ENCODE measurements at regions not wholly inside any gene's neighbourhood (a gene's known extent, or its start where the extent isn't known, plus 50 kb on each side); places are given as distances from the start of the nearest gene placed in this dataset.

DNA sequence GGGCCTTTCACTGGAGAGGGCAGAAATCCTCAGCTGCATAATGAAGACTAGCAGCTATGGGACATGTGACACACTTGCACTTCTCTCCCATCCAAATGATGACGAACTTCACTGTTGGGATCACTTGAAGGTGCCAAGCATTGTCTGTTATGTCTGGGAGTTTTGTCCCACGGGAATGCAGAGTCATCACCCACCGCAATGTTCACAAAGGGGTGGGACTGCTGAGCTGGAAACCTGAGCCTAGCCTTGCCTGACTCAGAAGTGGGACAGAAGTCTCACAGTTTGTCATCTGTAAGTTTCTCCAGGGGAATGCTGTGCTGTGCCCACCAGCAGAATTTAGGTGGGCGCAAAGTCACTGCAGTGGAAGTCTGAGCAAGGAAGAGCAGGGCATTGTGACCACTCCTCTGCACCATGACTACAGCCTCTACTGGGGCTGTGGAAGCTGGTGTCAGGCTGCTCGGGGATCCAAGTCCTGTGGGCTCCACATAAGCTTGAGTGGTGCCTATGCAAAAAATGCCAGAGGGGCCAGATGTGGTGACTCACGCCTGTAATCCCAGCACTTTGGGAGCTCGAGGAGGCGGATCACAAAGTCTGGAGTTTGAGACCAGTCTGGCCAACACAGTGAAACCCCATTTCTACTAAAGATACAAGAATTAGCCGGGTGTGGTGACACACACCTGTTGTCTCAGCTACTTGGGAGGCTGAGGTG is 472.0 kb upstream of the CNTNAP2 start:
- Histone ChIP-seq H3K27me3 (no peaks in the 10 kb centered on the region), H3K4me3 (no peak overlapping the region), H3K9me3 (ENCODE audit: low read depth) (no peaks in the 10 kb centered on the region), H3K27ac (no peak overlapping the region), H3K36me3 (no peaks in the 10 kb centered on the region), H3K4me1 (ENCODE audit: low read depth) (no peaks in the 10 kb centered on the region)
- no peak for DNase-seq (ENCODE audit: low read depth in 1 of 2, low spot score in 1 of 2)
- TF ChIP-seq CTCF (IDR thresholded peaks at IDR 0.05; ENCODE audit: low read depth, low read length), result no peak

GRCh38 chr7:145643981-145644380 is 472.6 kb upstream of the CNTNAP2 start:
- H3K27me3 ChIP-seq, result no peaks in the 10 kb centered on the region
- no peak overlapping the region for H3K27ac ChIP-seq
- no peaks in the 10 kb centered on the region for H3K4me1 ChIP-seq (ENCODE audit: low read depth)
- H3K9me3 ChIP-seq (ENCODE audit: low read depth), result no peaks in the 10 kb centered on the region
- no peak for TF ChIP-seq CTCF (IDR thresholded peaks at IDR 0.05; ENCODE audit: low read depth, low read length)
- no peaks in the 10 kb centered on the region for H3K36me3 ChIP-seq
- H3K4me3 ChIP-seq, result no peak overlapping the region
- DNase-seq (ENCODE audit: low read depth in 1 of 2, low spot score in 1 of 2), result no peak

GRCh38 chr7:145633513-145633912 is 483.1 kb upstream of the CNTNAP2 start:
- Histone ChIP-seq H3K4me3 (no peak overlapping the region), H3K36me3 (no peaks in the 10 kb centered on the region), H3K27ac (no peak overlapping the region), H3K4me1 (ENCODE audit: low read depth) (no peaks in the 10 kb centered on the region), H3K27me3 (no peaks in the 10 kb centered on the region), H3K9me3 (ENCODE audit: low read depth) (no peaks in the 10 kb centered on the region)
- TF ChIP-seq CTCF (IDR thresholded peaks at IDR 0.05; ENCODE audit: low read depth, low read length), result no peak
- DNase-seq (ENCODE audit: low read depth in 1 of 2, low spot score in 1 of 2), result peak in 1 of 2 donors; percentile 0

DNA sequence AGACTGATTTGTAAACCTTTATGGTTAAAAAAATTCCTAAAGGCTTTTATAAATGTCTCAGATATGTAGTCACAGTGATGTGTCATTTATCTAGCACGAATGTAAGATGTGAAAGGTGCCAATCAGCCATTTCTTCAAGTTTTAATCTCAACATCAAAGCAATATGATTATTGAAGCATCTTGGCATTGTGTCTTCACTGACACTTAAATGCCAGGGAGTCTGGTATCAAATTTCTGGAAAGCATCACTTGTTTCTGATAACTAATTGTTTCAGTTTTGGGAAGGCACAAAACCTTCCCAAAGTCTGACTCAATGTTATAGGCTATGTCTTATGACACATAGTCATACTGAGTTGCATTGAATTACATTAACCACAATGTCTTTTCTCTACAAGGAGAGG is 492.0 kb upstream of the CNTNAP2 start:
- TF ChIP-seq CTCF (IDR thresholded peaks at IDR 0.05; ENCODE audit: low read depth, low read length), result no peak
- H3K27ac ChIP-seq, result no peak overlapping the region
- DNase-seq (ENCODE audit: low read depth in 1 of 2, low spot score in 1 of 2), result no peak
- no peaks in the 10 kb centered on the region for H3K9me3 ChIP-seq (ENCODE audit: low read depth)
- H3K4me3 ChIP-seq, result no peak overlapping the region
- H3K27me3 ChIP-seq, result no peaks in the 10 kb centered on the region
- H3K36me3 ChIP-seq, result no peaks in the 10 kb centered on the region
- H3K4me1 ChIP-seq (ENCODE audit: low read depth), result no peaks in the 10 kb centered on the region

DNA sequence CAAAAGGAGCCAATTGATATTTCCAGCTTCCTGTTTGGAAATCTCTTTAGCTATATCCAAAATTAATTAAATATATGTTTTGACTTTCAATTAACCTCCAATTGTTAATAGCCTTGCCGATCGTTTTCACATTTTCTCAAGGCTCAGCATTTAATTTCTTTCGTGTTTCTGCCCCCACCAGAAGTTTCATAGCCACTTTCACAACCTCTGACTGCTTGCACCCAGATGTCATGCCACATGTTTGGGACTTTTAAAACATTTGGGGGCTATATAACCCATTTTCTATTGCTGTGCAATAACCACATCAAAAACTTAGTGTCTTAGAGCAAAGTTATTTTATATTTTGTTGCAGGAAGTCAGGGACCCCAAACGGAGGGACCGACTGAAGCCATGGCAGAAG is 510.6 kb upstream of the CNTNAP2 start:
- H3K4me3 ChIP-seq, result no peak overlapping the region
- TF ChIP-seq CTCF (IDR thresholded peaks at IDR 0.05; ENCODE audit: low read depth, low read length), result no peak
- no peak for DNase-seq (ENCODE audit: low read depth in 1 of 2, low spot score in 1 of 2)
- no peaks in the 10 kb centered on the region for H3K27me3 ChIP-seq
- no peak overlapping the region for H3K27ac ChIP-seq
- H3K36me3 ChIP-seq, result no peaks in the 10 kb centered on the region
- no peaks in the 10 kb centered on the region for H3K9me3 ChIP-seq (ENCODE audit: low read depth)
- no peaks in the 10 kb centered on the region for H3K4me1 ChIP-seq (ENCODE audit: low read depth)
